Gastrocnemius medialis (tissue), 4 donors: ENCODE measurements at regions not wholly inside any gene's neighbourhood (a gene's known extent, or its start where the extent isn't known, plus 50 kb on each side); places are given as distances from the start of the nearest gene placed in this dataset.

Source experiments
- ATAC-seq, 2 donors: fragments of 150-250 bp; one replicate each; pipeline ENCODE4 v1.9.1; 2016
- DNase-seq, 2 donors: peaks; one replicate each; pipeline ENCODE4 v3.0.0-alpha.2; 2019
- H3K27ac ChIP-seq, 4 donors: fragments of 200-600 bp; sonication (generic); 1 replicate in 1 of 4; 2 replicates in 3 of 4; pipeline ENCODE4 v1.5.1; 2016 to 2018; ENCODE audit warnings: mild to moderate bottlenecking in 2 of 4, moderate library complexity in 1 of 4
- H3K27me3 ChIP-seq, 3 donors: fragments of 200-600 bp; sonication (generic) in 2 of 3; 1 replicate in 1 of 3; 2 replicates in 2 of 3; pipeline versions ENCODE4 v1.5.1 to v1.6.0; 2016 to 2019; ENCODE audit warnings: mild to moderate bottlenecking in 1 of 3, moderate library complexity in 1 of 3
- H3K36me3 ChIP-seq, 2 donors: fragments of 200-600 bp; sonication (generic) in 1 of 2; one replicate each; pipeline ENCODE4 v1.5.1; 2017 to 2018
- H3K4me1 ChIP-seq, 2 donors: fragments of 200-600 bp; sonication (generic) in 1 of 2; one replicate each; pipeline ENCODE4 v1.5.1; 2016 to 2017; ENCODE audit warnings: mild to moderate bottlenecking in 2 of 2
- H3K4me3 ChIP-seq, 4 donors: fragments of 200-600 bp; sonication (generic) in 3 of 4; 1 replicate in 1 of 4; 2 replicates in 3 of 4; pipeline ENCODE4 v1.5.1; 2016 to 2019; ENCODE audit warnings: mild to moderate bottlenecking in 2 of 4
- H3K9me3 ChIP-seq, 3 donors: fragments of 200-600 bp; sonication (generic) in 2 of 3; 1 replicate in 1 of 3; 2 replicates in 2 of 3; pipeline ENCODE4 v1.5.1; 2016 to 2019
- CTCF ChIP-seq, 5 experiments: fragments of 450-650 bp in 3 of 5; fragments of 200-600 bp in 2 of 5; sonication (generic) in 2 of 5; IDR thresholded peaks in 4 of 5; conservative IDR thresholded peaks in 1 of 5; 1 replicate in 4 of 5; 2 replicates in 1 of 5; pipeline ENCODE4 v1.5.1; 2016 to 2019; ENCODE audit warnings: antibody characterized with exemption in 5 of 5, mild to moderate bottlenecking in 3 of 5, moderate library complexity in 3 of 5
- POLR2A ChIP-seq, 2 donors: fragments of 450-650 bp; IDR thresholded peaks; one replicate each; pipeline ENCODE4 v1.6.1; 2017; ENCODE audit warnings: antibody characterized with exemption in 2 of 2, mild to moderate bottlenecking in 2 of 2, moderate library complexity in 2 of 2
- in situ Hi-C, 4 donors: fragments of 200-750 bp; cut with MboI; loops; one replicate each; pipeline versions ENCODE4 v1.15.0 to v1.8.0; 2017; ENCODE audit warnings: low sequenced_read_pairs in 4 of 4
- intact Hi-C: fragments of 100-400 bp; cut with DNase I; formaldehyde crosslinking; loops from one replicate; pipeline ENCODE4 v1.15.1; 2023; ENCODE audit warnings: low total_unique reads

- intact Hi-C loops (no loop called here), in situ Hi-C loops (no loop called here)
- no peaks in the 10 kb centered on the region for H3K27me3 ChIP-seq
- no peaks in the 10 kb centered on the region for H3K9me3 ChIP-seq
- H3K4me3 ChIP-seq, result no peak overlapping the region
- ATAC-seq (no peak), DNase-seq (no peak)
- no peak for TF ChIP-seq CTCF (IDR thresholded peaks at IDR 0.05 in 4 of 5, conservative IDR thresholded peaks at IDR 0.05 in 1 of 5)
- no peak for TF ChIP-seq POLR2A (IDR thresholded peaks at IDR 0.05)
- no peaks in the 10 kb centered on the region for H3K36me3 ChIP-seq
- no peaks in the 10 kb centered on the region for H3K4me1 ChIP-seq
- H3K27ac ChIP-seq, result no peak overlapping the region
These were observed 167.4 kb downstream of the PTPN20 start for GRCh38 chr10:47078393-47079203.

GRCh38 chr10:47079204-47079580 is 168.0 kb downstream of the PTPN20 start:
- H3K36me3 ChIP-seq, result no peaks in the 10 kb centered on the region
- H3K27ac ChIP-seq, result no peak overlapping the region
- no peak overlapping the region for H3K4me3 ChIP-seq
- no peaks in the 10 kb centered on the region for H3K4me1 ChIP-seq
- intact Hi-C loops (no loop called here), in situ Hi-C loops (no loop called here)
- no peak for TF ChIP-seq POLR2A (IDR thresholded peaks at IDR 0.05)
- DNase-seq (no peak), ATAC-seq (no peak)
- H3K27me3 ChIP-seq, result no peaks in the 10 kb centered on the region
- H3K9me3 ChIP-seq, result no peaks in the 10 kb centered on the region

GRCh38 chr10:47081264-47081663 is 170.0 kb downstream of the PTPN20 start:
- Histone ChIP-seq H3K27ac (no peak overlapping the region), H3K4me1 (no peaks in the 10 kb centered on the region), H3K27me3 (no peaks in the 10 kb centered on the region), H3K36me3 (no peaks in the 10 kb centered on the region), H3K4me3 (no peak overlapping the region), H3K9me3 (no peaks in the 10 kb centered on the region)
- TF ChIP-seq CTCF (IDR thresholded peaks at IDR 0.05 in 4 of 5, conservative IDR thresholded peaks at IDR 0.05 in 1 of 5) (no peak), POLR2A (IDR thresholded peaks at IDR 0.05) (no peak)
- in situ Hi-C loops (no loop called here), intact Hi-C loops (no loop called here)
- ATAC-seq (no peak), DNase-seq (no peak)

- Histone ChIP-seq H3K9me3 (no peaks in the 10 kb centered on the region), H3K27ac (no peak overlapping the region), H3K36me3 (no peaks in the 10 kb centered on the region), H3K4me3 (no peak overlapping the region), H3K27me3 (no peaks in the 10 kb centered on the region), H3K4me1 (no peaks in the 10 kb centered on the region)
- in situ Hi-C loops, result no loop called here
- DNase-seq (no peak), ATAC-seq (no peak)
- no peak for TF ChIP-seq POLR2A (IDR thresholded peaks at IDR 0.05)
- TF ChIP-seq CTCF (IDR thresholded peaks at IDR 0.05 in 4 of 5, conservative IDR thresholded peaks at IDR 0.05 in 1 of 5), result no peak
- intact Hi-C loops, result no loop called here
These were observed 171.0 kb downstream of the PTPN20 start for GRCh38 chr10:47082055-47082784.

GRCh38 chr10:47087667-47088066 is 176.4 kb downstream of the PTPN20 start:
- H3K27ac ChIP-seq, result no peak overlapping the region
- H3K27me3 ChIP-seq, result no peaks in the 10 kb centered on the region
- no peaks in the 10 kb centered on the region for H3K9me3 ChIP-seq
- H3K4me3 ChIP-seq, result no peak overlapping the region
- TF ChIP-seq CTCF (IDR thresholded peaks at IDR 0.05 in 4 of 5, conservative IDR thresholded peaks at IDR 0.05 in 1 of 5) (no peak), POLR2A (IDR thresholded peaks at IDR 0.05) (no peak)
- DNase-seq, result no peak
- intact Hi-C loops, result no loop called here
- in situ Hi-C loops, result no loop called here
- no peaks in the 10 kb centered on the region for H3K4me1 ChIP-seq
- H3K36me3 ChIP-seq, result no peaks in the 10 kb centered on the region
- ATAC-seq, result no peak
